Gastrocnemius medialis (tissue), 4 donors: ENCODE measurements at regions not wholly inside any gene's neighbourhood (a gene's known extent, or its start where the extent isn't known, plus 50 kb on each side); places are given as distances from the start of the nearest gene placed in this dataset.

Experiments used
- CTCF ChIP-seq, 5 experiments: fragments of 450-650 bp in 3 of 5; fragments of 200-600 bp in 2 of 5; sonication (generic) in 2 of 5; IDR thresholded peaks in 4 of 5; conservative IDR thresholded peaks in 1 of 5; 1 replicate in 4 of 5; 2 replicates in 1 of 5; pipeline ENCODE4 v1.5.1; 2016 to 2019; ENCODE audit warnings: antibody characterized with exemption in 5 of 5, mild to moderate bottlenecking in 3 of 5, moderate library complexity in 3 of 5
- POLR2A ChIP-seq, 2 donors: fragments of 450-650 bp; IDR thresholded peaks; one replicate each; pipeline ENCODE4 v1.6.1; 2017; ENCODE audit warnings: antibody characterized with exemption in 2 of 2, mild to moderate bottlenecking in 2 of 2, moderate library complexity in 2 of 2

- TF ChIP-seq CTCF (IDR thresholded peaks at IDR 0.05 in 4 of 5, conservative IDR thresholded peaks at IDR 0.05 in 1 of 5) (no peak), POLR2A (IDR thresholded peaks at IDR 0.05) (no peak)
Observed at GRCh38 chr2:16072638-16073290, 132.4 kb downstream of the MYCN start.
